ENCODE measurements at regions not wholly inside any gene's neighbourhood (a gene's known extent, or its start where the extent isn't known, plus 50 kb on each side); places are given as distances from the start of the nearest gene placed in this dataset.

GRCh38 chr22:47463220-47463619, 700.8 kb downstream of the TBC1D22A start:
- intact Hi-C loops (cut with micrococcal nuclease; ENCODE audit: unreplicated experiment), result no loop called here
- no peaks in the 10 kb centered on the region for H3K36me3 ChIP-seq (ENCODE audit: control insufficient read depth, insufficient read depth, low read length)
- CTCF ChIA-PET, result no interaction called here

GRCh38 chr22:47460861-47461260, 698.4 kb downstream of the TBC1D22A start:
- Histone ChIP-seq H3K36me3 (ENCODE audit: control insufficient read depth, insufficient read depth, low read length) (no peaks in the 10 kb centered on the region), H3K4me1 (ENCODE audit: control insufficient read depth, insufficient read depth, low read length) (no peaks in the 10 kb centered on the region), H3K27me3 (ENCODE audit: control insufficient read depth, insufficient read depth, low read length) (no peaks in the 10 kb centered on the region), H3K9me3 (ENCODE audit: control insufficient read depth, insufficient read depth, low read depth, low read length) (no peaks in the 10 kb centered on the region), H3K27ac (ENCODE audit: low read length) (no peak overlapping the region), H3K4me3 (ENCODE audit: low read depth in 2 of 2, low read length in 2 of 2) (no peak overlapping the region)
- DNase-seq (ENCODE audit: low read depth, low spot score) (no peak), ATAC-seq (no peak)
- POLR2A ChIA-PET, result no interaction called here
- intact Hi-C loops (cut with micrococcal nuclease; ENCODE audit: unreplicated experiment), result no loop called here
- CTCF ChIA-PET, result no interaction called here
- no TSS peak for BruUV-seq (replicated peaks)
- TF ChIP-seq POLR2AphosphoS5 (IDR thresholded peaks at IDR 0.05; ENCODE audit: low read depth, low read length) (no peak), TCF7L2 (IDR thresholded peaks at IDR 0.05; ENCODE audit: low read depth, low read length) (no peak), SIN3A (IDR thresholded peaks at IDR 0.05; ENCODE audit: borderline replicate concordance, insufficient read depth, low read depth, low read length) (no peak), CTCF (IDR thresholded peaks at IDR 0.05) (no peak), REST (IDR thresholded peaks at IDR 0.05; ENCODE audit: insufficient read depth in 1 of 2, low read depth in 2 of 2, low read length in 1 of 2) (no peak)
- in situ Hi-C loops (cut with HindIII; ENCODE audit: low pct_unique_long_range_greater_than_20kb, low sequenced_read_pairs), result no loop called here

More at GRCh38 chr22:47463220-47463619, 700.8 kb downstream of the TBC1D22A start:
- in situ Hi-C loops (cut with HindIII; ENCODE audit: low pct_unique_long_range_greater_than_20kb, low sequenced_read_pairs), result no loop called here
- Histone ChIP-seq H3K4me3 (ENCODE audit: low read depth in 2 of 2, low read length in 2 of 2) (no peak overlapping the region), H3K4me1 (ENCODE audit: control insufficient read depth, insufficient read depth, low read length) (no peaks in the 10 kb centered on the region), H3K27me3 (ENCODE audit: control insufficient read depth, insufficient read depth, low read length) (no peaks in the 10 kb centered on the region), H3K27ac (ENCODE audit: low read length) (no peak overlapping the region), H3K9me3 (ENCODE audit: control insufficient read depth, insufficient read depth, low read depth, low read length) (0 out of 2 replicates have a peak, but pooled peaks cover 3% of the 10 kb centered on the region)
- TF ChIP-seq SIN3A (IDR thresholded peaks at IDR 0.05; ENCODE audit: borderline replicate concordance, insufficient read depth, low read depth, low read length) (no peak), TCF7L2 (IDR thresholded peaks at IDR 0.05; ENCODE audit: low read depth, low read length) (no peak), POLR2AphosphoS5 (IDR thresholded peaks at IDR 0.05; ENCODE audit: low read depth, low read length) (no peak), CTCF (IDR thresholded peaks at IDR 0.05) (no peak), REST (IDR thresholded peaks at IDR 0.05; ENCODE audit: insufficient read depth in 1 of 2, low read depth in 2 of 2, low read length in 1 of 2) (no peak)
- BruUV-seq (replicated peaks), result no TSS peak
- POLR2A ChIA-PET, result no interaction called here
- no peak for DNase-seq (ENCODE audit: low read depth, low spot score)
- no peak for ATAC-seq

Data from Panc1 (cell line).